Esophagus (tissue), 2 donors: ENCODE measurements at regions not wholly inside any gene's neighbourhood (a gene's known extent, or its start where the extent isn't known, plus 50 kb on each side); places are given as distances from the start of the nearest gene placed in this dataset.
"Not testable (repeated sequence)": the region's sequence is repeated elsewhere in the genome, so short reads cannot be mapped to it uniquely, and the experiment has no call there.

Experiments
- H3K27ac ChIP-seq, 2 donors: one replicate each; pipeline ENCODE4 v1.5.1; 2013; ENCODE audit warnings: low read depth in 2 of 2, mild to moderate bottlenecking in 2 of 2, inconsistent platforms in 1 of 2, low read length in 1 of 2, moderate library complexity in 1 of 2
- H3K27me3 ChIP-seq, 2 donors: one replicate each; pipeline ENCODE4 v1.6.1; 2013; ENCODE audit warnings: low read length in 2 of 2, control low read depth in 1 of 2, mild to moderate bottlenecking in 1 of 2; ENCODE audit not compliant: insufficient read depth in 2 of 2, control insufficient read depth in 1 of 2
- H3K36me3 ChIP-seq, 2 donors: one replicate each; pipeline ENCODE4 v1.6.1; 2013; ENCODE audit warnings: low read length in 1 of 2; ENCODE audit not compliant: control insufficient read depth in 2 of 2, insufficient read depth in 2 of 2
- H3K4me1 ChIP-seq, 2 donors: one replicate each; pipeline ENCODE4 v1.6.1; 2013; ENCODE audit warnings: low read length in 1 of 2; ENCODE audit not compliant: control insufficient read depth in 2 of 2, insufficient read depth in 2 of 2
- H3K4me3 ChIP-seq, 2 donors: one replicate each; pipeline ENCODE4 v1.5.1; 2013; ENCODE audit warnings: low read length in 2 of 2, mild to moderate bottlenecking in 2 of 2, low read depth in 1 of 2, moderate library complexity in 1 of 2
- H3K9me3 ChIP-seq, 2 donors: one replicate each; pipeline ENCODE4 v1.6.1; 2013; ENCODE audit warnings: mild to moderate bottlenecking in 2 of 2, low read depth in 1 of 2, low read length in 1 of 2, moderate library complexity in 1 of 2; ENCODE audit not compliant: control insufficient read depth in 2 of 2, insufficient read depth in 1 of 2
- WGBS, 2 donors: extraction: QIAGEN DNeasy Blood & Tissue Kit; methylation state at CpG; one replicate each; pipeline ENCODE4 v1.1.7; 2013; 5-methylcytosine and 5-hydroxymethylcytosine counted together
- donor health status: healthy with polysubstance abuse.
- donor health status: Bipolar disorder and iron deficiency.

- Histone ChIP-seq H3K4me3 (no peak overlapping the region), H3K27me3 (peaks cover 0 to 3% of the 10 kb centered on the region in 2 donors), H3K9me3 (no peaks in the 10 kb centered on the region), H3K4me1 (no peaks in the 10 kb centered on the region), H3K27ac (no peak overlapping the region), H3K36me3 (no peaks in the 10 kb centered on the region)
- WGBS, 2 donors: 80 to 86% methylated on average over 6 of the region's 6 CpGs
These were observed 233.5 kb downstream of the IL20RB start for GRCh38 chr3:137191133-137191923.

- Histone ChIP-seq H3K4me1 (no peaks in the 10 kb centered on the region), H3K36me3 (no peaks in the 10 kb centered on the region), H3K9me3 (no peaks in the 10 kb centered on the region), H3K4me3 (no peak overlapping the region), H3K27me3 (peaks cover 0 to 3% of the 10 kb centered on the region in 2 donors), H3K27ac (no peak overlapping the region)
- 86 to 96% methylated on average over 8 of the region's 8 CpGs for WGBS, 2 donors
These were observed 234.2 kb downstream of the IL20RB start for GRCh38 chr3:137191951-137192350.

GRCh38 chr3:137194301-137194700, 236.5 kb downstream of the IL20RB start:
- peaks cover 0 to 3% of the 10 kb centered on the region in 2 donors for H3K27me3 ChIP-seq
- H3K4me3 ChIP-seq: no peak overlapping the region
- H3K36me3 ChIP-seq: no peaks in the 10 kb centered on the region
- WGBS, 2 donors: 51 to 53% methylated on average over 4 of the region's 4 CpGs
- no peak overlapping the region for H3K27ac ChIP-seq
- H3K9me3 ChIP-seq: no peaks in the 10 kb centered on the region
- H3K4me1 ChIP-seq: no peaks in the 10 kb centered on the region

GRCh38 chr3:137198374-137198773, 240.6 kb downstream of the IL20RB start:
- not testable (repeated sequence) for H3K27ac ChIP-seq, H3K27me3 ChIP-seq, H3K36me3 ChIP-seq, H3K4me1 ChIP-seq, H3K9me3 ChIP-seq, H3K4me3 ChIP-seq
- 95 to 97% methylated on average over 18 to 32 of the region's 32 CpGs for WGBS, 2 donors

GRCh38 chr3:137199678-137200077, 241.9 kb downstream of the IL20RB start:
- H3K36me3 ChIP-seq: no peaks in the 10 kb centered on the region
- no peaks in the 10 kb centered on the region for H3K4me1 ChIP-seq
- no peaks in the 10 kb centered on the region for H3K9me3 ChIP-seq
- no peak overlapping the region for H3K27ac ChIP-seq
- H3K4me3 ChIP-seq: no peak overlapping the region
- H3K27me3 ChIP-seq: no peaks in the 10 kb centered on the region

GRCh38 chr3:137201066-137201465, 243.3 kb downstream of the IL20RB start:
- no peak overlapping the region for H3K4me3 ChIP-seq
- no peaks in the 10 kb centered on the region for H3K9me3 ChIP-seq
- H3K27me3 ChIP-seq: no peaks in the 10 kb centered on the region
- H3K36me3 ChIP-seq: no peaks in the 10 kb centered on the region
- no peaks in the 10 kb centered on the region for H3K4me1 ChIP-seq
- no peak overlapping the region for H3K27ac ChIP-seq
- WGBS, 2 donors: 86 to 88% methylated on average over 3 of the region's 3 CpGs

GRCh38 chr3:137202941-137203340, 245.2 kb downstream of the IL20RB start:
- Histone ChIP-seq H3K4me3 (no peak overlapping the region), H3K9me3 (no peaks in the 10 kb centered on the region), H3K36me3 (no peaks in the 10 kb centered on the region), H3K27me3 (no peaks in the 10 kb centered on the region), H3K4me1 (no peaks in the 10 kb centered on the region), H3K27ac (no peak overlapping the region)
- WGBS, 2 donors: 75 to 82% methylated on average over 5 of the region's 5 CpGs

- Histone ChIP-seq H3K4me1 (no peaks in the 10 kb centered on the region), H3K36me3 (no peaks in the 10 kb centered on the region), H3K27ac (no peak overlapping the region), H3K4me3 (no peak overlapping the region), H3K9me3 (no peaks in the 10 kb centered on the region), H3K27me3 (no peaks in the 10 kb centered on the region)
- WGBS, 2 donors: 61 to 64% methylated on average over 3 of the region's 3 CpGs
These were observed 246.6 kb downstream of the IL20RB start for GRCh38 chr3:137204409-137204808.

- WGBS, 2 donors: 30 to 36% methylated on average over 5 of the region's 5 CpGs
- Histone ChIP-seq H3K27ac (no peak overlapping the region), H3K36me3 (no peaks in the 10 kb centered on the region), H3K4me3 (no peak overlapping the region), H3K9me3 (no peaks in the 10 kb centered on the region), H3K27me3 (no peaks in the 10 kb centered on the region), H3K4me1 (no peaks in the 10 kb centered on the region)
These were observed 247.7 kb downstream of the IL20RB start for GRCh38 chr3:137205394-137206045.

- Histone ChIP-seq H3K27me3 (no peaks in the 10 kb centered on the region), H3K27ac (no peak overlapping the region), H3K9me3 (no peaks in the 10 kb centered on the region), H3K36me3 (no peaks in the 10 kb centered on the region), H3K4me3 (no peak overlapping the region), H3K4me1 (no peaks in the 10 kb centered on the region)
- 94 to 95% methylated on average over 1 of the region's 1 CpG for WGBS, 2 donors
These were observed 249.8 kb downstream of the IL20RB start for GRCh38 chr3:137207616-137208015.
